A673 (cell line): ENCODE measurements at regions not wholly inside any gene's neighbourhood (a gene's known extent, or its start where the extent isn't known, plus 50 kb on each side); places are given as distances from the start of the nearest gene placed in this dataset.

Source experiments
- EZH2 ChIP-seq: fragments of 200-600 bp; sonication (generic); IDR thresholded peaks from 2 replicates; pipeline ENCODE4 v1.6.1; 2017; ENCODE audit warnings: borderline replicate concordance, low read depth, mild to moderate bottlenecking, mixed read lengths, antibody characterized with exemption, low read length; ENCODE audit not compliant: poor library complexity, severe bottlenecking
- TF ChIP-seq, protein P1 (sequence below): fragments of 300-800, 200-600 bp; sonication (generic); conservative IDR thresholded peaks from 2 replicates; pipeline ENCODE4 v1.5.1; 2017; ENCODE audit warnings: low read depth, mild to moderate bottlenecking, antibody characterized with exemption, low read length, moderate library complexity, mixed read lengths

DNA sequence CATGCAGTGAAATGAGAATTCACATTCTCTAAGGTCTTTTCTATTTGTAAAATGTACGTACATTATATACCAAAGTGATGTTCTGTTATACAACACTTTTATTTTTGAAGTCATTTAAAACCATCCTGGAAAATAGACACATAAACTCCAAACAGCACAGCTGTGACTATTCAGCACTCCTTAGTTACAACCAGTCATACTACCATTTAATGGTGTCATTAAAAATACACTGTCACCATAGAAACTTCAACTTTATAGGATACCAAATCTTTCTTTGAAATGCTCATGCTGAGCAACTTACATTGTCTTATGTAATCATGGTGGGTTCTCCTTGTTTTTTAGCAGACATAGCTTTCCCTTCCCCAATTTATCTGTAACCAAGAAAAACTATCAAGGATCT, 85.3 kb downstream of the METTL4 start:
- TF ChIP-seq, protein P1, sequence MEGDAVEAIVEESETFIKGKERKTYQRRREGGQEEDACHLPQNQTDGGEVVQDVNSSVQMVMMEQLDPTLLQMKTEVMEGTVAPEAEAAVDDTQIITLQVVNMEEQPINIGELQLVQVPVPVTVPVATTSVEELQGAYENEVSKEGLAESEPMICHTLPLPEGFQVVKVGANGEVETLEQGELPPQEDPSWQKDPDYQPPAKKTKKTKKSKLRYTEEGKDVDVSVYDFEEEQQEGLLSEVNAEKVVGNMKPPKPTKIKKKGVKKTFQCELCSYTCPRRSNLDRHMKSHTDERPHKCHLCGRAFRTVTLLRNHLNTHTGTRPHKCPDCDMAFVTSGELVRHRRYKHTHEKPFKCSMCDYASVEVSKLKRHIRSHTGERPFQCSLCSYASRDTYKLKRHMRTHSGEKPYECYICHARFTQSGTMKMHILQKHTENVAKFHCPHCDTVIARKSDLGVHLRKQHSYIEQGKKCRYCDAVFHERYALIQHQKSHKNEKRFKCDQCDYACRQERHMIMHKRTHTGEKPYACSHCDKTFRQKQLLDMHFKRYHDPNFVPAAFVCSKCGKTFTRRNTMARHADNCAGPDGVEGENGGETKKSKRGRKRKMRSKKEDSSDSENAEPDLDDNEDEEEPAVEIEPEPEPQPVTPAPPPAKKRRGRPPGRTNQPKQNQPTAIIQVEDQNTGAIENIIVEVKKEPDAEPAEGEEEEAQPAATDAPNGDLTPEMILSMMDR: no peak
- TF ChIP-seq EZH2: no peak
